Esophagus mucosa (tissue), 1 donor: ENCODE measurements at regions not wholly inside any gene's neighbourhood (a gene's known extent, or its start where the extent isn't known, plus 50 kb on each side); places are given as distances from the start of the nearest gene placed in this dataset.
A peak's percentile ranks its signal among the peaks of the same experiment; 100 is the strongest.

Experiments
- ATAC-seq: fragments of 200-7000 bp; cut with Tn5 transposase; one replicate; pipeline ENCODE4 v1.9.1; 2020
- donor health status: DM: yes; HTN: yes; CAD: no.

DNA sequence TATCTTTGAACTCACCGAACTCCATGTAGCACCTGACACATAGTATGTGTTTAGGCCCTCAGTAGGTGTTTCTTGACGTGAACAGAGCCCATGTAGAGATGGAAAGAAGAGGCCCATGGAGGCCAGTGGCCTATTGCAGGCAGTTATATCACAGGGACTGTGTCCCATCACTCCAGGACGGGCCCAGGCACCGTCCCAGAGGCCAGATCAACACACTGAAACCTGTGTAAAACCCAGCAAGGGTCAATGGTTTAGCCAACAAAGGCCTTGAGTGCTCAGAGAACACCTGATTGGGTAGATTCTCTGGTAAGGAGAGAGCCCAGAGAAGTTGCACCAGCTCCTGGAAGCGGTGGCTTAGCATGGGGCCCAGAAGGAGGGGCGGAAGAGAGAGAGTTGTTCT, 82.8 kb downstream of the INHBB start:
- no peak for ATAC-seq

GRCh38 chr2:120429586-120430500, 83.9 kb downstream of the INHBB start:
- ATAC-seq: no peak

- no peak for ATAC-seq
Observed at GRCh38 chr2:120430501-120430830, 84.5 kb downstream of the INHBB start.

DNA sequence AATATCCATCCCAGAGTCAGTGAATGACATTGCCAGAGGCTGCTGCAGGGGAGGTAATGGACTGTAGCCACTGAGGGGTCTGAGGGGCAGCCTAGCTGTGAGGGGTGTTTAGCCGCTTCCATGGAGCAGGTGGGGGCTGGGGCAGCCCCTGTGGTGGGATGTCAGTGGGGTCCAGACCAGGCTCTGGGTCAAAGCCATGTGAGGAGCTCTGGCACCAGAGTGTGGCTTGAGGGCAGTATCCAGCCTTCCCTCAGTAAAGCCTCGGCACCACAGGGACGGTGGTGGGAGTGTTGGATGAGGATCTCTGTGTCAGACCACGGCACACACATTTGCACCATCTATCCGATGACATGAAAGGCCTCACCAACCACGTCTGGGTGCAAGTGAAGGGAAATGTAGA, 85.0 kb downstream of the INHBB start:
- ATAC-seq: no peak

- no peak for ATAC-seq
Observed at GRCh38 chr2:120431386-120432292, 85.7 kb downstream of the INHBB start.

DNA sequence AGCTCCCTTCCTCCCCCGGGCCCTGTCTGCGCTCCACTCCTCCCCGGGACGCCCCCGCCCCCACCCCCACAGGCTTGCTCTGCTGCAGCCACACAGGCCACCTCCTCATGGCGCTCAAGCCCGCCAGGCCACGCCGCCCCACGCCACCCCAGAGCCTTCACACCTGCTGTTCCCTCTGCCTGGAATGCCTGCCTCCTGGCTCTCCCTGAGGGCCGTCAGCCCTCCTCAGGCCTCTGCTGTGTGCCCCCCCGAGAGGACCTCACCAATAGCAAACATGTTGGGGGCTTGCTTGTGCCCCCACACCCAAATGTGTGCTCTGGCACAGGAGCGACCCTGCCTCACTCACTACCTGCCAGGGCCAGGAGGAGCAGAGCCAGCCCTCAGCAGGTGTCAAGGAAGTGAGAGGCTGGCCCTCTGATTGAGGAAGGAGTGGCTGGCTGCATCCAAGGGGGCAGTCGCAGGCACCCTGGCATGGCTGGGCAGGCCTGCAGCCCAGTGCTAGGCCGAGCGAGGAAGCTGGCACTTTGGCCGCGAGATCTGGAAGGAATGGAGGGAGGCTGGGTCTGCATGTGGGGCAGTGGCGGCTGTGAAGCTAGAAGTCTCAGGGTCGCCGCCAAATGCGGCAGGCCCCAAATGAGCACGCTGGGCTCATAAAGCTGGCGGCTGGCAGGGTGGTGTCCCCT, 86.5 kb downstream of the INHBB start:
- ATAC-seq: no peak

GRCh38 chr2:120432976-120433815, 87.3 kb downstream of the INHBB start:
- ATAC-seq: no peak

DNA sequence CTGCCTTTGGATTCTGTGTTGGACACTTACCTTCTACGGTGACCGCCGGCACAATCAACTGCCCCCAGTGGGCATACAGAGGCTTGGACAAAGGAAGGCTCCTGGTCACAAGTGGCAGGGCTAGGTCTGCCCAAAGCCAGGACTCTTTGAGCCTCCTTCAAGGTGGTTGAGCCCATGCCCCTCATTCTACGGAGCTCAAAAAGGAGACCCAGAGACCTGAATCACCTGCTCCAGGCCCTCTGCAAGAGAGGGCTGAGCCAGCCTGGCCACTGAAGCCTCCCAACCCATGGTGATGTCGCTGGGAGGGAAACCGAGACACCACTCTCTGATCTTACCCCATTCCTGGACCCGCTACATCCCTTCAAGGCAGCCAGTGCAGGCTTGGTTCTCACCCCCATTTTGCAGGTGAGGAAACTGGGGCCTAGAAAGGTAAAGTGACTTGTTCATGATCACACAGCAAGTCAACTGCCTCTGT, 87.9 kb downstream of the INHBB start:
- no peak for ATAC-seq

DNA sequence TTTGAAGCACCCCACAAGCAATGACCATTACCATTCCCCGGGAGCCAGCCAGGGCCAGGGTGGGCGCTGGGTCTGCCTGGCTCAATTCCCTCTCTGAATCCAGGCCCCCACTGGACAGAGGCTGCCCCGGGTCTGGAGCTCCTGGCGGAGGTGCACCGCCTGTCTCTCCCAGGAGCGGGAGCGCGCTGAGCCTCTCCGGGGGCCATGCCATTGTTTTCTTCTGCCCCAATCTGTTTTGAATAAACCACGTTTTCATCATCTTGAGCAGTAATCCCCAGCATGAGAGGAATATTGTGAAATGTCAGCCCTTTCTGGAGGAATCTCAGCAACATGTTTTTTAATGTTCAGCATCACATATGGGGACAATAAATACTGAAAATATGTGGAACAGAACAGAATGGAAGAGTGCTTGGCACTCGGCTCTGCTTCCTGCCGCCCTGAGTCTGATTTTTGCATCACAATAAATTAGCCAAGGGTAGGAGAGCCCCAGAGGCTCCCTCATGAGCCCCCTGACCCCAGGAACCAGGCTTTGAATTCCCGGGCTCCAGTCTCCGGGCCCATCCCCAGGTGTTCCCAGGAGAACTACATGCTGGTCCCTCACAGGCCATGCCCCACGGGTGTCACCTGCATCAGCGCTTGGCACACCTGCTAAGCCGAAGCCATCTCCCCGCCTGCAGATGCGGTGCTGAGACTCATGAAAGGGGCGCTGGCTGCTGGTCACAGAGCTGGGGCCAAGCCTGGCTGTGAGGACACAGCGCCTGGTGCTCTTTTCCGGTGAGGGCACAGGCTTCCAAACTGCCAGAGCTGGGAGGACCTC, 88.8 kb downstream of the INHBB start:
- no peak for ATAC-seq

DNA sequence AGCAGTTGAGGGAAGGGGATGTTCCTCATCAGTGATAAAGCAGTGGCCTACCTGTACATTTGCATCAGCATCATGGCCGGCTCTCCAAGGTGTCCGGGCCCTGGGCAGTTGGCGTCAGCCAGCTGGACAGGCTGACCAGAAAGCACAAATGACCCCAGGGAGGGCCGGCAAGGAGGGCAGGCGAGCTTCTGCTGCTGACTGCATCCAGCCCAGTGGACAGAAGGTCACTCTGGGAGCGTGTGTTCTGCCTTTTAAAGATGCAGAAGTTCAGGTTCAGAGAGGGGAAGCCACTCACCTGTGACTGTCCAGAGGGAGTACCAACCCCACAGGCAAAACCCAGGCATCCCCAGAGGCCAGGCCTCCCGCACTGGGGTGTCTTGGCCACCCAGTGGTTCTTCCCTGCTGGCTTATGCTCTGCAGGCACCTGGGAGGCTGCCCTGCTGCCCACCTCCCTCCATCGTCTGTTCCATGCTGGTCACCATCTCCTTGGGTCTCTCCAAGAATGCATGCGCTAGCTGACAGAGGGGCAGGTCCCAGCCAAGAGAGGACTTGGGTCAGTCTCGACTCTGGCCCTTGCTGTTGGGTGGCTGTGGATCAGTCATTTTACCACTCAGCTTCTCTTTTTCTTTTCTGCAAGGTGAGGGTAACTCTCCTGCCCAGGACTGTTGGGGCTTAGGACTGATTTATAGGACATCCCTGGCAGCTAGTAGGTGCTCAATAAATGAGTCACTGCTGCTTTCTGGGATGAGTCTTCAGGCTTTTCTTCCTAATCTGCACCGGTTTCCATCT, 89.9 kb downstream of the INHBB start:
- no peak for ATAC-seq

- ATAC-seq: no peak
Observed at GRCh38 chr2:120436460-120436739, 90.5 kb downstream of the INHBB start.

GRCh38 chr2:120436885-120437603, 91.1 kb downstream of the INHBB start:
- ATAC-seq: peak; percentile 65

DNA sequence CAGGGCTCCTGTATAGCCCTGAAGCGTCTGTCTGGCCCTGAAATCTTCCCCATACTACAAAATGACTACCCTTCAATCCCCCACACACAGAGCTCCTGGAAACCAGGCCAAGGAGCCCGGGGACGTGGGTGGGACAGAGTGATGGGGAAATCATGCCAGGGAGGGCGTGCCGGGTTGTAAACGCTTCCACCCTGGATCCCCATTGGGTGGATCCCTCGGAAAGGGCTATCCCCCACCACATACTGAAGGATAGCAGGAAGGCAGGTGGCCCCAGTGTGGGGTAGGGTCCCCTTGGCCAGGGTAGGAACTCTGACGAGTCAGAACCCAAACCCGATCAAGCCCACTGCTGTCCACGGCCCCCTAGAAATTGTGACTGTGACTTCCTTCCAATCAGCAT, 91.7 kb downstream of the INHBB start:
- ATAC-seq: no peak

DNA sequence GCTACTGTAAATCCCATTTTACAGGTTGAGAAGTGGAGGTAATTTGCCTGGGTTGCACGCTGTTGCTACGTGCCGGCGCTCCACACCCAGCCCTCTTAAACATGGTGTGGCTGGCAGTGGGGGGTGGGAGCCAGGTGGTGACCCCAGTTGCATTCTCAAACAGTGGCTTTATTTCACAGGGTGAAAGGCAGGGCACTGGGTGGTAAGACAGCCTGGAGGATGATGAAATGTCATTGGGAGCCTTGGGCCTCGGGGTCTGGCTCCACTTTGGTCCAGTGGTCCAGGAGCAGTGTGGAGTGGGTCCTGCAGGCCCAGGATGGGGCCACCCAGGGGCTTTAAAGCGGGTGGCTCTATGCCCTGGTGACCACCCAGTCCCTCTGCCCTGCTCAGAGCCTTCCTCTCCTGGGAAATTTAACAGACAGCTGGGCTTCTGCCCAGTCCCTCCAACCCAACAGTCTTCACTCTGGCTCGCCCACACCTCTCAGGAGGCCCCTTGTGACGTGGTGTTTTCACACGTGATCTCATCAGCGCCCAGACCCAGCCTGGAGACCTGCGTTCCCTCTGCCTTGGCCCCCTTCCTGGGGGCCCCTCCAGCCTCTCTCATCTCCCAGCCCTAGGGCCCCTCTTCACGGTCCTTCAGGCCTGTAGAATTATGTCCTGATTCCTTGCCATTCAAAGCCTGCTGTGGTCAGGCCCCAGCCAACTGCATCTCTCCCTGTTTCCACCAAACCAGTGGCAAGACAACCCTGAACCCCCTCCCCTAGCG, 92.5 kb downstream of the INHBB start:
- ATAC-seq: no peak

DNA sequence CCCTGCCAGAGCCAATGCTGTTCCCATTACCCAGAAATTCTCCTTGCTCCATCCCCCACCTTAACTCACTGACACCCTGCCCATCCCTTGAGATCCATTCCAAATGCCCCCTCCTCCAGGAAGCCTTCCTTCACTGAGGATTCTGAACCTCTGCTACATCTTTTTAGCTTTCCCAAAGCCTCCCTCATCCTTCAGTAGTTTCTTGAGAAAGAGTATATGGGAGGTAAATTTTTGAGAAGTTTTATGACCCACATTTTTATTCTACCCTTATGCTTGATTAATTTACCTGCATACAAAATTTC, 93.1 kb downstream of the INHBB start:
- ATAC-seq: no peak

DNA sequence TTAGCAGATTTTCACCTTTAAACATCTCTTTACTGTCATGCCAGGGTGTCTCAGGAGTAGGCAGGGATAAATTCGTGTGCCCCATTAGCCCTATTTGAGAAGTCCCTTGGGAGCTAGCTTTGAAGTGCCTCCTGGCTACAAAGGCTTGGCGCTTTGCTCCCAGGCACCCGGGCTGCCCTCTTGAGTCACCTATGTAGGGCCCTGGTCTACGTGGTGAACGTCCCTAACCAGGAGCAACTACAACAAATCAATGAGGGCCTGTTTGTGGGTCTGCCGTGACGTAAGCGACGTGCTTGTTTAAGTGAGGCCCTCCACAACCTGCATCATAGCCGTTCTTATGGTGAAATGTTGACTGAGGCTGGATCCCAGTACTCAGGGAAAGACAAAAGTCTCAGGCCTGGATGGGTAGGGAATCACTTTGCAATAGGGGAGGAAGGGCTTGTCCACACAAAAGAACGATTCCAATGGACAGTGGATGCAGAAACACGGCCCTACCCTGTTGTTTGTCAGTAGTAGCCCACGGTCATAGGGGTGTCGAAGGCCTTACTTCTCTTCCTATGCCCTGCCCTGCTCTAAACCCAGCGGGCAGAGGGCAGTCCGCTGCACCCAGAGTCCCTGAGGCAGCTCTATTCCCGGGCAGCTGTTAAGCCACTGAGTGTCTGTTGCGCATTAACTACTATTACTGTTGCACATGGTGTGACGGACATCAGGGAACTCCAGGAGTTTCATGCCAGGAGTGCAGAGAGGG, 93.9 kb downstream of the INHBB start:
- ATAC-seq: no peak

GRCh38 chr2:120440521-120441350, 94.8 kb downstream of the INHBB start:
- ATAC-seq: no peak

DNA sequence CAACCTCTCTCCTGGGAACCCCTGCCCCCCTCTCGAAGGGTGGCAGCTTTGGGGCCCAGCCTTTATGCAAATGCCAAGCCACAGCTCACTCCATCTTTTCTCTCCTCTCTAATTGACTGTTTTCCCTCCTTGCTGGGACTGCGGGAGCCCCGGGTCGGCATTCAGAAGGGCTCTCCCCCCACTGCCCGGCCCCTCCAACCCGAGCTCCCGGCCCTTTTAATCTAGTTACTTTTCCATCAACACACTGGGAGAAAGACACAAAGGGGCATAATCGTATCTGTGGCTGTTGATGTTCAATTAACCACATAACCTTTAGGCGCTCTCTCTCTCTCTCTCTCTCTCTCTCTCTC, 95.4 kb downstream of the INHBB start:
- ATAC-seq: no peak
